PC-3 (cell line): ENCODE measurements at regions not wholly inside any gene's neighbourhood (a gene's known extent, or its start where the extent isn't known, plus 50 kb on each side); places are given as distances from the start of the nearest gene placed in this dataset.

ENCODE experiments used
- ATAC-seq: fragments of 200-7000 bp; cut with Tn5 transposase; 2 replicates; pipeline ENCODE4 v1.9.1; 2020; ENCODE audit warnings: mild to moderate bottlenecking, moderate library complexity
- BruUV-seq: library from RNA; stranded (reverse); fragments of 400-500 nt; replicated peaks from 2 replicates; lab custom pipeline; 2021; lab: Mats Ljungman, UMichigan
- CTCF ChIA-PET: fragments of 300-600 bp; sonication (Branson Sonifier 250); formaldehyde crosslinking; loops from one replicate; lab custom pipeline; 2022; ENCODE audit warnings: antibody characterized with exemption; lab: Charles Lee
- POLR2A ChIA-PET: fragments of 300-600 bp; sonication (Branson Sonifier 250); formaldehyde crosslinking; loops from one replicate; lab custom pipeline; 2022; ENCODE audit warnings: antibody characterized with exemption; ENCODE audit not compliant: unreplicated experiment; lab: Charles Lee
- DNase-seq: peaks from one replicate; pipeline ENCODE4 v3.0.0-alpha.2; 2015
- H2AFZ ChIP-seq: fragments of 300-600 bp; sonication (generic); 2 replicates; pipeline ENCODE4 v1.6.0; 2016; ENCODE audit warnings: antibody characterized with exemption, low read length
- H3F3A ChIP-seq: fragments of 300-600 bp; sonication (generic); one replicate; pipeline ENCODE4 v1.6.0; 2017; ENCODE audit warnings: antibody characterized with exemption, low read length, control low read depth, mild to moderate bottlenecking; ENCODE audit not compliant: unreplicated experiment
- H3K27ac ChIP-seq: fragments of 300-600 bp; sonication (generic); 2 replicates; pipeline ENCODE4 v1.5.1; 2016; ENCODE audit warnings: mild to moderate bottlenecking, low read length
- H3K27me3 ChIP-seq: fragments of 300-600 bp; sonication (generic); 2 replicates; pipeline ENCODE4 v1.6.1; 2016; ENCODE audit warnings: low read length, mixed read lengths
- H3K36me3 ChIP-seq: fragments of 300-600 bp; sonication (generic); 2 replicates; pipeline ENCODE4 v1.6.1; 2016; ENCODE audit warnings: low read depth, mixed run types, low read length, mixed read lengths
- H3K4me1 ChIP-seq: fragments of 300-600 bp; sonication (generic); 2 replicates; pipeline ENCODE4 v1.5.1; 2016; ENCODE audit warnings: low read length; ENCODE audit not compliant: insufficient read depth
- H3K4me2 ChIP-seq: fragments of 300-600 bp; sonication (generic); 2 replicates; pipeline ENCODE4 v1.6.0; 2016; ENCODE audit warnings: low read length
- H3K4me3 ChIP-seq: fragments of 300-600 bp; sonication (generic); 2 replicates; pipeline ENCODE4 v1.5.1; 2016; ENCODE audit warnings: mild to moderate bottlenecking, low read length, mixed read lengths
- H3K79me2 ChIP-seq: fragments of 300-600 bp; sonication (generic); 2 replicates; pipeline ENCODE4 v1.6.1; 2017; ENCODE audit warnings: low read length, mixed read lengths
- H3K9ac ChIP-seq: fragments of 300-600 bp; sonication (generic); 2 replicates; pipeline ENCODE4 v1.6.0; 2016; ENCODE audit warnings: mild to moderate bottlenecking, low read length
- H3K9me2 ChIP-seq: fragments of 300-600 bp; sonication (generic); replicated peaks from 2 replicates; pipeline ENCODE4 v1.6.1; 2016; ENCODE audit warnings: mixed run types, low read length, mixed read lengths
- H3K9me3 ChIP-seq: fragments of 300-600 bp; sonication (generic); 2 replicates; pipeline ENCODE4 v1.6.1; 2016; ENCODE audit warnings: low read length, mixed read lengths
- H4K20me1 ChIP-seq: fragments of 300-600 bp; sonication (generic); 2 replicates; pipeline ENCODE4 v1.6.1; 2016; ENCODE audit warnings: low read length, mixed read lengths
- CTCF ChIP-seq: fragments of 300-600 bp; sonication (generic); conservative IDR thresholded peaks from 2 replicates; pipeline ENCODE4 v1.5.1; 2017; ENCODE audit warnings: antibody characterized with exemption, low read depth, mild to moderate bottlenecking, low read length
- EZH2 ChIP-seq: fragments of 300-600 bp; sonication (generic); IDR thresholded peaks from one replicate; pipeline ENCODE4 v1.6.1; 2017; ENCODE audit warnings: antibody characterized with exemption, mild to moderate bottlenecking, low read length; ENCODE audit not compliant: unreplicated experiment
- EZH2phosphoT487 ChIP-seq: fragments of 300-600 bp; sonication (generic); IDR thresholded peaks from 2 replicates; pipeline ENCODE4 v1.6.1; 2018; ENCODE audit warnings: mild to moderate bottlenecking, antibody characterized with exemption, low read length, borderline replicate concordance
- intact Hi-C: fragments of 100-400 bp; cut with micrococcal nuclease; formaldehyde crosslinking; loops from 2 replicates; pipeline ENCODE4 v1.9.0; 2023

- Histone ChIP-seq H4K20me1 (no peaks in the 10 kb centered on the region), H3K9ac (no peak overlapping the region), H3K79me2 (no peaks in the 10 kb centered on the region), H3K27ac (no peak overlapping the region), H3K9me3 (no peaks in the 10 kb centered on the region), H2AFZ (no peak overlapping the region), H3K4me1 (no peaks in the 10 kb centered on the region), H3K36me3 (no peaks in the 10 kb centered on the region), H3K4me3 (no peak overlapping the region), H3K4me2 (no peak overlapping the region), H3K9me2 (no peaks in the 10 kb centered on the region), H3K27me3 (no peaks in the 10 kb centered on the region), H3F3A (no peaks in the 10 kb centered on the region)
- ATAC-seq: no peak
- no TSS peak for BruUV-seq
- intact Hi-C loops: no loop called here
- DNase-seq: no peak
- TF ChIP-seq EZH2phosphoT487 (no peak), EZH2 (no peak), CTCF (no peak)
- ChIA-PET CTCF (no interaction called here), POLR2A (no interaction called here)
Measured at GRCh38 chr3:147989344-147989743, 580.2 kb downstream of the ZIC1 start.

GRCh38 chr3:148002705-148003205 lies 593.6 kb downstream of the ZIC1 start:
- Histone ChIP-seq H3K9ac (no peak overlapping the region), H3K4me3 (no peak overlapping the region), H3K9me3 (no peaks in the 10 kb centered on the region), H3K27me3 (peaks cover 14% of the 10 kb centered on the region), H3F3A (no peaks in the 10 kb centered on the region), H4K20me1 (no peaks in the 10 kb centered on the region), H3K4me2 (no peak overlapping the region), H3K9me2 (no peaks in the 10 kb centered on the region), H3K79me2 (no peaks in the 10 kb centered on the region), H3K36me3 (no peaks in the 10 kb centered on the region), H3K4me1 (no peaks in the 10 kb centered on the region), H3K27ac (no peak overlapping the region), H2AFZ (no peak overlapping the region)
- no peak for DNase-seq
- no peak for TF ChIP-seq CTCF
- no peak for TF ChIP-seq EZH2phosphoT487
- TF ChIP-seq EZH2: no peak
- no peak for ATAC-seq
- no TSS peak for BruUV-seq
- ChIA-PET CTCF (no interaction called here), POLR2A (no interaction called here)
- intact Hi-C loops: no loop called here

- peaks cover 10% of the 10 kb centered on the region for H3K27me3 ChIP-seq
- POLR2A ChIA-PET: no interaction called here
Measured at GRCh38 chr3:148004331-148004730, 595.2 kb downstream of the ZIC1 start.

More at GRCh38 chr3:148004331-148004730, 595.2 kb downstream of the ZIC1 start:
- Histone ChIP-seq H3K4me2 (no peak overlapping the region), H3F3A (no peaks in the 10 kb centered on the region), H3K9me3 (no peaks in the 10 kb centered on the region), H3K4me1 (no peaks in the 10 kb centered on the region), H2AFZ (no peak overlapping the region), H3K4me3 (no peak overlapping the region), H4K20me1 (no peaks in the 10 kb centered on the region), H3K36me3 (no peaks in the 10 kb centered on the region), H3K9me2 (no peaks in the 10 kb centered on the region), H3K27ac (no peak overlapping the region), H3K79me2 (no peaks in the 10 kb centered on the region), H3K9ac (no peak overlapping the region)
- intact Hi-C loops: no loop called here
- no TSS peak for BruUV-seq
- CTCF ChIA-PET: no interaction called here
- DNase-seq (no peak), ATAC-seq (no peak)
- TF ChIP-seq CTCF (no peak), EZH2 (no peak), EZH2phosphoT487 (no peak)
